Transverse colon (tissue), 4 donors: ENCODE measurements at regions not wholly inside any gene's neighbourhood (a gene's known extent, or its start where the extent isn't known, plus 50 kb on each side); places are given as distances from the start of the nearest gene placed in this dataset.

Experiments
- DNase-seq: peaks from one replicate; pipeline ENCODE4 v3.0.0-alpha.2; 2019
- H3K27ac ChIP-seq, 4 donors: fragments of 200-600 bp; sonication (generic); 2 replicates each; pipeline ENCODE4 v1.5.1; 2016 to 2018; ENCODE audit warnings: inconsistent platforms in 4 of 4
- H3K27me3 ChIP-seq: fragments of 200-600 bp; sonication (generic); 2 replicates; pipeline ENCODE4 v1.5.1; 2017; ENCODE audit warnings: inconsistent platforms
- H3K36me3 ChIP-seq, 4 donors: fragments of 200-600 bp; sonication (generic); 2 replicates each; pipeline ENCODE4 v1.5.1; 2017 to 2019; ENCODE audit warnings: inconsistent platforms in 4 of 4
- H3K4me1 ChIP-seq, 4 donors: fragments of 200-600 bp; sonication (generic); 2 replicates each; pipeline ENCODE4 v1.5.1; 2017 to 2020; ENCODE audit warnings: inconsistent platforms in 4 of 4
- H3K4me3 ChIP-seq, 4 donors: fragments of 200-600 bp; sonication (generic); 1 replicate in 1 of 4; 2 replicates in 3 of 4; pipeline versions ENCODE4 v1.5.1 to v1.6.1; 2017 to 2019; ENCODE audit warnings: inconsistent platforms in 4 of 4
- H3K9me3 ChIP-seq, 2 donors: fragments of 200-600 bp; sonication (generic); 2 replicates each; pipeline ENCODE4 v1.5.1; 2017 to 2019; ENCODE audit warnings: inconsistent platforms in 2 of 2
- CTCF ChIP-seq, 5 experiments: fragments of 200-600 bp in 3 of 5; fragments of 450-650 bp in 2 of 5; sonication (generic) in 3 of 5; IDR thresholded peaks; 1 replicate in 2 of 5; 2 replicates in 3 of 5; pipeline ENCODE4 v1.5.1; 2016 to 2017; ENCODE audit warnings: antibody characterized with exemption in 5 of 5, inconsistent platforms in 3 of 5, mild to moderate bottlenecking in 2 of 5, moderate library complexity in 1 of 5
- EP300 ChIP-seq: sonication (generic); formaldehyde crosslinking; IDR thresholded peaks from one replicate; pipeline ENCODE4 v1.6.1; 2017; ENCODE audit warnings: antibody characterized with exemption, low read depth
- POLR2A ChIP-seq: fragments of 450-650 bp; IDR thresholded peaks from one replicate; pipeline ENCODE4 v1.6.1; 2016; ENCODE audit warnings: antibody characterized with exemption, mild to moderate bottlenecking, moderate library complexity
- POLR2AphosphoS5 ChIP-seq, 3 donors: sonication (generic); formaldehyde crosslinking; IDR thresholded peaks; one replicate each; pipeline ENCODE4 v1.6.1; 2016; ENCODE audit warnings: antibody characterized with exemption in 3 of 3
- WGBS, 2 donors: methylation state at CpG; one replicate each; pipeline ENCODE4 v1.1.5; 2018; ENCODE audit warnings: low coverage in 1 of 2; 5-methylcytosine and 5-hydroxymethylcytosine counted together
- in situ Hi-C, 4 donors: fragments of 200-750 bp; cut with MboI; loops; one replicate each; pipeline versions ENCODE4 v1.15.0 to v1.15.1; 2017; ENCODE audit warnings: low sequenced_read_pairs in 3 of 4, low pct_ligation_motif_present in 1 of 4, low pct_unique_long_range_greater_than_20kb in 1 of 4
- intact Hi-C: fragments of 100-400 bp; cut with DNase I; formaldehyde crosslinking; loops from one replicate; pipeline ENCODE4 v1.15.1; 2023; ENCODE audit warnings: low total_unique reads

- 76 to 90% methylated on average over 1 of the region's 1 CpG for WGBS, 2 donors
- H3K27me3 ChIP-seq: no peaks in the 10 kb centered on the region
- H3K4me1 ChIP-seq: no peaks in the 10 kb centered on the region
- TF ChIP-seq CTCF (IDR thresholded peaks at IDR 0.05) (no peak), POLR2A (no peak), POLR2AphosphoS5 (IDR thresholded peaks at IDR 0.05) (no peak), EP300 (no peak)
- DNase-seq: no peak
- H3K36me3 ChIP-seq: no peaks in the 10 kb centered on the region
- no peak overlapping the region for H3K4me3 ChIP-seq
- no peak overlapping the region for H3K27ac ChIP-seq
- intact Hi-C loops (no loop called here), in situ Hi-C loops (no loop called here)
- no peaks in the 10 kb centered on the region for H3K9me3 ChIP-seq
These were observed 422.2 kb upstream of the ZP4 start for GRCh38 chr1:238312969-238313368.

GRCh38 chr1:238306411-238306810 is 415.7 kb upstream of the ZP4 start:
- TF ChIP-seq POLR2AphosphoS5 (IDR thresholded peaks at IDR 0.05): no peak
- TF ChIP-seq POLR2A: no peak
- TF ChIP-seq EP300: no peak
- no peak for TF ChIP-seq CTCF (IDR thresholded peaks at IDR 0.05)
- in situ Hi-C loops (no loop called here), intact Hi-C loops (no loop called here)
- no peaks in the 10 kb centered on the region for H3K9me3 ChIP-seq
- no peak overlapping the region for H3K27ac ChIP-seq
- WGBS, 2 donors: 62% methylated on average over 1 of the region's 1 CpG; no CpG with 5 or more reads in 1 of the 2 donors
- no peak for DNase-seq
- no peaks in the 10 kb centered on the region for H3K27me3 ChIP-seq
- no peak overlapping the region for H3K4me3 ChIP-seq
- H3K4me1 ChIP-seq: no peaks in the 10 kb centered on the region
- H3K36me3 ChIP-seq: no peaks in the 10 kb centered on the region

GRCh38 chr1:238302646-238303045 is 411.9 kb upstream of the ZP4 start:
- no peak for DNase-seq
- Histone ChIP-seq H3K4me1 (no peaks in the 10 kb centered on the region), H3K4me3 (no peak overlapping the region), H3K9me3 (no peaks in the 10 kb centered on the region), H3K27ac (no peak overlapping the region), H3K27me3 (no peaks in the 10 kb centered on the region), H3K36me3 (no peaks in the 10 kb centered on the region)
- intact Hi-C loops (loop anchor here (5.0 kb wide), 1 partner anchor 560 kb away; no protein-coding TSS in a partner anchor), in situ Hi-C loops (no loop called here)
- TF ChIP-seq CTCF (IDR thresholded peaks at IDR 0.05) (no peak), EP300 (no peak), POLR2AphosphoS5 (IDR thresholded peaks at IDR 0.05) (no peak), POLR2A (no peak)

- H3K4me1 ChIP-seq: no peaks in the 10 kb centered on the region
- no peak overlapping the region for H3K4me3 ChIP-seq
- H3K27ac ChIP-seq: no peak overlapping the region
- in situ Hi-C loops: no loop called here
- DNase-seq: no peak
- H3K27me3 ChIP-seq: no peaks in the 10 kb centered on the region
- no peaks in the 10 kb centered on the region for H3K9me3 ChIP-seq
- 67 to 68% methylated on average over 7 of the region's 7 CpGs for WGBS, 2 donors
- no peak for TF ChIP-seq POLR2A
- H3K36me3 ChIP-seq: no peaks in the 10 kb centered on the region
- intact Hi-C loops: no loop called here
These were observed 405.6 kb upstream of the ZP4 start for GRCh38 chr1:238296371-238296770.

GRCh38 chr1:238293075-238293474 is 402.4 kb upstream of the ZP4 start:
- Histone ChIP-seq H3K27me3 (no peaks in the 10 kb centered on the region), H3K27ac (no peak overlapping the region), H3K4me1 (no peaks in the 10 kb centered on the region), H3K4me3 (no peak overlapping the region), H3K9me3 (no peaks in the 10 kb centered on the region), H3K36me3 (no peaks in the 10 kb centered on the region)
- intact Hi-C loops (no loop called here), in situ Hi-C loops (no loop called here)
- TF ChIP-seq POLR2A (no peak), POLR2AphosphoS5 (IDR thresholded peaks at IDR 0.05) (no peak), CTCF (IDR thresholded peaks at IDR 0.05) (no peak), EP300 (no peak)
- no peak for DNase-seq
- WGBS, 2 donors: 82 to 100% methylated on average over 1 to 3 of the region's 3 CpGs
